NCI-H526 (cell line): ENCODE measurements at regions not wholly inside any gene's neighbourhood (a gene's known extent, or its start where the extent isn't known, plus 50 kb on each side); places are given as distances from the start of the nearest gene placed in this dataset.

Experiments used
- DNase-seq, 2 experiments: peaks; one replicate each; lab custom pipeline; 2025; lab: John Stamatoyannopoulos, UW

DNA sequence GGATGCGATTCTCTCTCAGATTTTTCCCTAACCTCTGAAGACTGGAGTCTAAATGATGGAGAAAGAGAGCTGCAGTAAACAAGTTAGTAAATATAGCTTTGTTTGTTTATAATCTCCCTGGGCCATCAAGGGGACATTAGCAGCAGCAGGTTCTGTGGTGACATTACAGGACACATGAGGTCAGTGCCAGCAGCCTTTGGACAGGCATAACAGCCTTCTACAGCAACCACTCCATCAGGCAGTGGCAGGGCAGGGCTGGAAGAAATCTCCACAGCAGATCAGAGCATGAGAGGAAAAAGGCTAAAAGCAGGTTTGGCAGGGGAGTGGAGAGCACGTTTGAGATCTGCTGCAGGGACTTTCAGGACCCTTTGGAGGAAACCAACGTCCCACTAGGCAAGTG lies 127.6 kb upstream of the ACP3 start:
- no peak for DNase-seq

DNA sequence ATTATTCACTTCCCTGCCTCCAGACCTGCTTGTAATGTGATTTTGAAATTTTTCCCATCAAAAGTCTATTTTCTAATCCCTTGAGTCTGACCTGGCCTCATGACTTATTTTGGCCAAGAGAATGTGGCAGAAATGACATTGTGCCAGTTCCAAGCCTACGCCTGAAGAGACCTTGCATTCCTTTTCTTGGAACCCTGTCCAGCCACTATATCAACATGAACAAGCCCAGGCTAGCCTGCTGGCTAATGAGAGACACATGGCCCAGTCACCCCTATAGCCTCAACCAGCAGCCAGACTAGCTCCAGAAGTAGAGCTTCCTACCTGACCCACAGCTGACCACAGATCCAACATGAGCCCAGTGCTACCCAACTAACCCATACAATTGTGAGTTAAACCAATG lies 121.1 kb upstream of the ACP3 start:
- no peak for DNase-seq

DNA sequence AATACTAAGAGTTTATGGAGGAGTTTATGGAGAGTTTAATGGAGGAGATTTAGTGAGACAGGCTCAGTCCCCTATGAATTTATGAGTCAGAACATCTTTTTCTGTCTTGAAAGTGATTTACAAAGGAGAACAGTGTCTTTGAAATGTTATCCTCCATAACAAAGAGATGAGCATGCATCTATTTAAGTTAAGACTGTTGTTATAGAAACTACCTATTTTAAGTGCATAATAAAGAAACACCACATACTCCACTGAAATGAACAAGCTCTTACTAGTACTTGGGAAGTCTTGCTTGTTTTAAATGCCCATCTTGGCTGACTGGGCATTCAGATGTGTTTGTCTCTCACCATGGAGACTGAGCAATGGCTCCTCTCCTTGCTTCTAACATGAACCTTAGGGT lies 118.7 kb upstream of the ACP3 start:
- DNase-seq = no peak

DNA sequence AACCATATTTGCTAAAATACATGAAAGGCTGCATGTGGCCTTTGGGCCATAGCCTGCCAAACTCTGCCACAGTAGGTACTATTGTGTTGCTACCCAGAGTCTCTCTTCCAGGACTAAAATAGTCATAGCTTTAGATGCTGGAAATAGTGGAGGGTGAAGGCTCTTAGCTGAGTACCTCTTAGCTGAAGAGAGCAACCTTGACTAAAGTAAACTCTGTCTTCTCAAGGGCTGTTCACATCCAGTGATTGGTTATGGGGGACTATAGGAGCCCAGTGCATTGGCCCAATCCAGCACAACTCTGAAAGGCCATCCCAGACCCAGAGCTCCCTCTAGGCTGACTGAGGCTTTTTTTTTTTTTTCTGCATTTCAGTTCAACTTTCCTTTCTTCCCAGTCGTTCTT lies 117.8 kb upstream of the ACP3 start:
- no peak for DNase-seq

DNA sequence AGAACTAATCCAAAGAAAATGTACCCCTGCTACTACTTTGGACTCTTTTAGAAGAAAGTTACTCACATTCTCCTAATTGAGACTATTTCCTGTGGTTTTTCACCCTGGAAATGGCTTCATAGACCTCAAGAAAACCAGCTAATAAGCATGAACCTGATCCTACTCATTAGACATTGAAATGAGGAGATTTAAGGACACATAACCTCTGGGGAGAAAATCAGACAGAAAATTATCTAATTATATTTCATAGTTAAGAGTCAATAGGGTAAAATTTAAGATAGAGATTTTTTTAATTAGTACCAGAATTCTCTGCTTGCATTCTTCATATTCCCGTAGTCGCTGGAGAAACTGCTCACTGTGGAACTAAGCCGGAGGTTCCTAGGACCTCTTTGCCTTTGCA lies 114.6 kb upstream of the ACP3 start:
- no peak for DNase-seq

DNA sequence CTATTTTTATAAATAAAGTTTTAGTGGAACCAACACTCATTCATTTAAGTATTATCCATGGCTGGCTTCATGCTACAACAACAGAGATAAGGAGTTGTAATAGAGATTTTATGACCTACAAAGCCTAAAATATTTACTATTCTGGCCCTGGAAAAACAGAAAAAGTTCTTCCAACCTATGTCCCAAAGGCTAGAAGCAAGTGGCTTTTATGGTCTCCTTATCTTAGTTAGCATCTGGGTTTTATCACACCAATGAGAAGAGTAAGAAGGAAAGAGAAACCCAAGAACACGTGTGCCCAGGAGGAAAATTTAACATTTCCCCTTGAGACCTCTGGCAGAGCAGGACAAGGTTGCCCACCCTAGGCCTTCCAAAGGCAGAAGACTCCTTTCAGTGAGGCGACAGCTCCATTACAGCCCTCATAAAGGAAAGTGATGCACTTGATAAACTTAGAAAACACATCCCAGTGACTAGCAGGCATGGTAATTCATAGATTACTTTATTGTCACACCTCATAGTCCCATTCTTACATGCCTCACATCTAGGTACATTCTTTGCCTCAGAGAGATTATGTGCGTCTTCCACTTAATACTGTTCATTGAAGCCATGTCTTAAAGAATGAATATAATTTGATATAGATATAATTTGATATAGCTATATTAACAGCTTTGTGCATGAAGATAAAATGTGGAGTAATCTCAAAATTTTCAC lies 113.2 kb upstream of the ACP3 start:
- no peak for DNase-seq

DNA sequence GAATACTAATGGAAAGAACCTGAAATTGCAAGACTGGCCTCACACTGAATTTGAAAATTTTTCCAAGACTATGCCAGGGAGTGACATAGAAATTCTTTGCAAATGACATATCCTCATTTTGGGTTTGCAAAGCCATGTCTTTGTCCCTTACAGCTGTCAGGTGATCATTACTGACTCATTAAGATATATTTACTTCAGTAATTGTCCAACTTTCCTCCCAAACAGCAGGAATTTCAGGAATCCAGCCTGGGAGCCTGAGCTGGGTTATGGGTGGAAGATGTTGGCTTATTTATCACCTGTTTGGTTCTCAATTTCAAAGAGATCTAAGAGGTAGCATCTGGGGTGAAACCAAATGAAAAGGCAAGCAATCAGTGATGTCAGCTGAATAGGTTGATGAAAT lies 111.6 kb upstream of the ACP3 start:
- no peak for DNase-seq

DNA sequence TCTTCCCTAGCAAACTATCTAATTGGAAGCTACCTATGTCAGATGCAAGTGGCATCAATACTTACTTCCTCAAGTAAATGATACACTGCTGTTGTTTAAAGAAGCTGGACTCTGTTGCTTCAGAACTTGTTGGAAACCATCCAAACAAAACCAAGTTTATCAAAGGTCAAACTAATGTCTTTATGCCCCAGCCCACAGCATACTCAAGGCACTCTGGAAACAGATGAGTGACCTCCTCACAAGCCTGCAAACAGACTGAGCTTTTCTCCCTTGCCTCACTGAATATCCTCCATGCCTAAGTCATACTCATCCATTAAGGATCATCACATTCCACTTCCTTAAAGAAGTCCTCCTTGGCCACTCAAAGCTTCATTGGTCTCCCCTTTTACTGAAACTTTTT lies 107.4 kb upstream of the ACP3 start:
- DNase-seq = no peak

DNA sequence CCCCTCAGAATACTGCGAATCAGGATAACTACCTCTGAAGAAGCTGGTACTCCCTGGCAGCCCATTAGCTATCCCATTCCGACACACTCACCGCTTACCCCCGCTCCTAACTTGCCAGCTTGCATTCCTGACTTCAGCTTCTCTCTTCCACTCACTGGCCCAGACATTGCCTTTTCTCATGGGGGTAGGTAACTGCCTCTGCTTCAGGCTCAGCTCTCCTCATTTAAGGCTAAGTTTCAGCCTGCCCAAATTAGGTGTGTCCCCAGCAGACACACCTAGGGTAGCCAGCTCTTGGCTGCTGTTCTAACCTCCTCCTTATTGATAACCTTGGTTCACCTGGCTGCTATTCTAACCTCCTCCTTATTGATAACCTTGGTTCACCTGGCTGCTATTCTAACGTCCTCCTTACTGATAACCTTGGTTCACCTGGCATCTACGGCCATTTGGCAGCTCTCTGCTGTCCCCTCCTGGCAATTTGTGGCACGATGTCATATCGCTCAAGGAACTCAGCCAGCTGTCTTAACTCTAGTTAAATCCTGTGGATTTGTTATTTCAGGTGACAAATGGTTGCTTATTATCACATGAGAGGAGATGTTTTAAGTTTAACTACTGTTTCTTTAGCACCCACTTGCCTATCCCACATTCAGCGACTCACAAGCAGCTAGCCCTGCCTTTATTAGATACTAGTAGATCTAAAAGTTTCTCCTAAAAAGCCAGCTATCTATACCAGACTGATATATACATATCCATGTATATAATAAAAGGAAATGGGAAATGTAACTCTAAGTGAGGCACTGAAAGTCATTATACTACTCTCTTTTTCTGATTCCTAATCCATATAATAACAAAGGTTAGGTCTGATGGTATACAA lies 106.5 kb upstream of the ACP3 start:
- DNase-seq = peak in 1 of 2 experiments; percentile 63

DNA sequence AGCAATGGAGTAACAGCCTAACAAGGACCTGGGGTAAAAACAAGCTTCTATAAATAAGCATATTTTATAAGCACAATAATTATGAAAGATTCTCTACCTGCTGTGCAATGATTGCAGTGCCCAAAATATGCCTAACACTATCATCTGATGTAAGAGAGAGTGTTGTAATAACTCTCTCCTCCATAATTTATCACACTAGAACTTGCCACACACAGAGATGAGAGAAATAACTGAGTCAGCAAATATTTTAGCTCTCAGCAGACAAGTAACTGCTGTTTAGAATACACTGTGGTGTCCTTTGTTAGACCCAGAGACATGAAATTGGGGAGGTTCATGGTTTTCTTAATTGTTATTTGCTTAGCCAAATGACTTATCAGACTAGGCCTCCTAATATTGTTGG lies 105.3 kb upstream of the ACP3 start:
- peak; percentile 20 to 27 for DNase-seq

DNA sequence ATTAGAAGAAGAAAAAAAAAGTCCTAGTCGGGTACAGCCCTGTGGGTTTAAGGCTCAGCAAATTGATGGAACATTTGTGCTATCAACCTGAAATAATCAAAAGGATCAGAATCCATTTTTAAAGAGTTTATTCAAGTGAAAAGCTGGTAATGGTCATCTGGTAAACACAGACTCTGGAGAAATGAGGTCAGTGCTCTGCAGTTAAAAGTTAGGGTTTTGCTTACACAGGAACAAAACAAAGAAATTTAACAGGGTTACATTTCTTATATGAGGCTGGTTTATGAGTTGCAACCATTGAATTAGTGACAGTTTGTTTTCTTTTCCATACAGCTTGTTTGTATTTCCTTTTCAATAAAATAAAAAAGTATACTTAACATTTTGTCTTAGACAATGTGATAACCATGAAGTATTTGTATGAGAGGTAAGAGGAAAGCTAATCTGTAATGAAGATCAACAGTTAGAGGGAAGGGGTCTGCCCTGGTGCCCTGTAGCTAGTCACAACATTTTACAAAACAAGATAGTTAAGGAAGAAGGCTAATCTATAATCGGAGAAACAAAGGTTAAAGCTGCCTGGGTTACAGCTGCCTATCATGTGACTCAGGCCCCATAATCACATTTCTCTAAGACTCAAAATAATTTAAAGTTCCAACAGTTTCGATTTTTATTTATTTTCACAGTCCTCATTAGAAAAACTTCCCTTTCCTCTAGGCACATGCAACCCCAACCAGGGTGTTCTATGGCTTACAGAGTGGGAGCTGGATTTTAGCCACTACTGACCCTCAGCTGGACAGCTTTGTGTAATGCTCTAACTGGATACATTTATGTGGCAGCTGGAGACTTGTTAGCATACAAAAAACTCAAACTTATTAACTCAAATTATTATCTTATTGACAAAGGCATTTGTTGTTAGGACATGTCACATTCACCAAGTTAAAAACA lies 98.1 kb upstream of the ACP3 start:
- no peak for DNase-seq

DNA sequence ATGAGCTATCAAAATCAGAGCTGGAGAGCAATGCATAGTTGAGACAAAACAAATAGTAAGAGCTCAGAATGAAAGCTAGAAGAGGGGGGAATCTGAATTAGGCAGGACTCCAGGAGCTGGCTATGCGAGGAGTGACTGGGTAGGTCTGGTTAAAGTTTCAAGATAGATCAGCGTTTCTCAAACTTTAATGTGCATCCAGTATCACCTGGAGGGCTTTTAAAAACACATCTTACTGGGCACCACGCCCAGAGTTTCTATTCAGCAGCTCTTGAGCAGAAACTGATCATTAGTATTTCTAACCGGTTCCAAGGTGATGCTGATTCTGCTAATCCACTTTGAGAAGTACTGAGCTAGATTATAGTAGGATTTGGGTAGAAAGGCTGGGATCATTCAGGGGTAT lies 96.2 kb upstream of the ACP3 start:
- no peak for DNase-seq

DNA sequence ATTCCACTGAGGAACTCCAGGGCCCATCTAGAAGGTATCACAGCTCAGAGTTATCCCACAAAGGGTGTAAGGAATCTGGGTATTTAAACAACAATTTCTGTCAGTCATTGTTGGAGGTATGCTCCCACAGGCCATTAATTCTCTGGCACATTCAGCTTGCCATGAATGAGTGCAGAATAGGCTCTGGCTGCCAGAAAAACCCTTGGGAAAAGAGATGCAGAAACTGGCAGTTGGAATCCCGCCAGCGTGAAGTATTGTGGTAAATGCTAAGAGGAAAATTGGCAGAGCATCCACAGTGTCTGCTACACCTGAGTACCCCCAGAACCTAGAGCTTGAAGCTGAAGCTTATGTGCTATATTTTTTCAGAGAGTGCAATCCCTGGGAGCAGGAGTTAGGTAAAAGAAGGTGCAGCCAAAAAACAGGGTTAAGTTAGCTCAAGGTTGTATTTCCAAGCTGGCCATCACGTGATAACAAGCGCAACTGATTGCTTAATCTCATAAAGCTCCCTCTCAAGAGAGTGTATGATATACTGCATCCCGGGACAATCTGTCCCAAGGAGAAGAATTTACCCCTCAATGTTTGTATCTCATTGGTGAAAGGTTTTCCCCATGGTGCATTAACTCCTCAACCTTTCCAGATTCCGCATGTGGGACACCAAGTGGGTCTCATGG lies 94.2 kb upstream of the ACP3 start:
- peak in 1 of 2 experiments; percentile 27 for DNase-seq

DNA sequence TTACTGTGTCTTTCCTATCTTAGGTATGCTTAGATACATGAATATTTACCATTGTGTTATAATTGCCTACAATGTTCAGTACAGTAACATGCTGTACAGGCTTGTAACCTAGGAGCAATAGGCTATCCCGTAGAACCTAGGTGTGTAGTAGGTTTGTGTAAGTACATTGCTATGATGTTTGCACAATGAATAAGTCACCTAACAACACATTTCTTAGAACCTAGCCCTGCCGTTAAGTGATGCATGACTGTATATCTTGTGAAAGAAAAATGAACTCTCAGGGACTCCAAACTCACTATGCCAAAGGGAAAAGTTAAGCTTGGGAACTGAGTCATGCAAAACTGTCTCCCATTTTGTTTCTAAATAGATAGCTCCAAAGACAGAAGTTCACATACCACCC lies 91.5 kb upstream of the ACP3 start:
- DNase-seq = no peak

DNA sequence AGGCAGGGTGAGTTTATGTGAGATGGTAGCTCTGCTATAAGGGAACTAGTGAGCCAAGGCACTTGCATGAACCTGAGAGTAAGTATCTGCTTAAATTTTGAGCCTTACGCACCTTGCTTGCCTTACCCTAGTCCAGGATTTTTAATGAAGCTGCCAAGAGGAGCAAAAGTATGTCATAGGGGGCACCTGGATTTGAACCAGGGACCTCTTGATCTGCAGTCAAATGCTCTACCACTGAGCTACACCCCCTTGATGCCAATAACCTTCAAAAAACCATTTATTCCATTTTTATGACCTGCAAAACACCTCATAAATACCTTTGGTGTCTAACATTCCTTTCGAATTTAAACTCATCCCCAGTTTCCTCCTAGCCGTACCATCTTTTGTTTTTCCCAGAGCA lies 88.3 kb upstream of the ACP3 start:
- no peak for DNase-seq

DNA sequence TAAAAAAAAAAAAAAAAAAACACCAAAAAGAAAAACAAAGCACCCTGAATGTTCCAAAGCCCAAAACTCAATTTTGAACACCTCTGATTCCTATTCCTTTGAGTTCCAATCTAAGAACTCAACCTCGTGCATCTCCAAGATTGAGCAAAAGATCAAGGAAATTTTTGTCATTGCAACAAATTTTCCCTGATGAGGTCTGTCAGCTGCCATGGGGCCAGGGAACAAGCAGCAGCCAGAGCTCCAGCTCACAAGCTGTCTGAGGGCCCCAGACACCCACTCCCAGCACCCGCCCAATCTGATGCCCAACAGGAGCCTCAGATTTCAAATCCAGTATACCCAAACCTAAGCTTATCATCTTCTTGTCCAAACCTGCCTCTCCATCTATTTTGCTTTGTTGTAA lies 87.6 kb upstream of the ACP3 start:
- no peak for DNase-seq

DNA sequence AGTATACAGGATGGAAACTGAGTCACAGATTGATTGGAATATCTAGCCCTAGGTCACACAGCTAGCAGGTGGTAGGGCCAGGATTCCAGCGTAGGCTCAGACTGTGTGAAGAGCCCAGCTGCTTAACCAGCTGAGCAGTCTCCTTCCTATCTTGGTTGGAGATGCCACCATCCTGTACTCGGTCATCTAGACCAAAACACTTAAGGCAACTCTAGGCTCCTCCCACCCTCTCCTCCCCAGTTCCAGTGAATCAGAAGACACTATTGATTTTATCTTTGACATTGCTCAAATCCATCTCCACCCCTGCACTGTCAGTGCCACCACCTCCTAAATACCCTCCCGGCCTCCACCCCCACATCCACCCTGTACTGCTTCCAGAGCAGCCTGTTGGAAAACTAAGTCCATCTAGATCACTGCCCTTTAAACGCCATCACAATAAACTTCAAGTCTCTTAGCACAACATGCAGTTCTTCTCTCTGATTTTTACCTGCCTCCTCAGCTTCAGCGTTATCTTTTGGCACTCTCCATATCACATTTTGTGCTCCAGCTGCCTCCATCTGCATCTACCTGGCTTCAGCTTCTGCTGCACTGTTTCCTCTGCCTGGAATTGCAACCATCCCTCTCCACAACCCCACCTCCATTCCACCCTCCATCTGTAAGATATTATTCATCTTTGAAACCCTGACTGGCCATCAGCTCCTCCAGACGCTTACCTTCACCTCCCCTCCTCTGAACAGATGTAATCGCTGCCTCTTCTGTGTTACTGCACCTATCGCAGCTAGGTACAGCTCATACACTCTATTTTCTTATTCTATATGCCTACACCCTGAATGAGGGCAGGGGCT lies 86.8 kb upstream of the ACP3 start:
- no peak for DNase-seq

DNA sequence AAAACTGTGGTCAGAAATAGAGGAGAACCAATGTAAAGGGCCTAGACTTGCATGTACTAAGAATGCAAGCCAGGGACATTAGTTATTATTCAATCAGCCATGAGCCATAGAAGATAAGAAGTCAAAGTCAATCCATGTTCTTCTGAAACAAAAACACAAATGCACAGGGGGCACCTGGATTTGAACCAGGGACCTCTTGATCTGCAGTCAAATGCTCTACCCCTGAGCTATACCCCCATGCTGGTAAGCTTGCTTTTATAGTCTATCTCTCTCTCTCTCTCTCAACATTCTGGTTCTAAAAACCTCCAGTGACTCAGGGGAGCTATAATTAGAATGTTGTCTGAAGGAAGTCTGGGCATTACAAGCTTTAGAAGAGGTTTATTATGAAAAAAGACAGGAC lies 85.6 kb upstream of the ACP3 start:
- no peak for DNase-seq

DNA sequence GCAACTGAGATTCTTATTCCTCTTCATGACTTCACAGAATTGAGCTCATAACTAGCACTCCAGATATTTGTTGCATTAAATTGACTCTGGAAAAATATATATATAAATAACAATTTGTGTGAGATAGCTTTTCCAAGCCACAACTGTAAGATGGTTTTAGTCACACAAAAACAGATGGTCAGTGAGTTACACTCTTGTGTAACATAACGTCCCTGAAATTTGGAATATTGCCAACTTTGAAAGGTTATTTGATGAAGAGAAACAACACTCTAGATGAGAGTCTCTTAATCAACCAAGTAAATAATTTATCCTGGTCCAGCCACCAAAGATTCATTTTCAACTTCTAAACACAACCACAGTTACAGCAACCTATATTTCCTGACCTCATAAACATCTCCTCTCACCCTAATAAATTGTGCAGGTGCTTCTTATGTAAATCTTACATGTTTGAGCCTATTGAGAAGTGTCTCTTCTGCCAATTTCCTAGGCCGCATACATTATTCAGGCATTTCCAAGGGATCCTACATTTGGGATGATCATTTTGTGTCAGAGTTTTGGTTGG lies 84.9 kb upstream of the ACP3 start:
- no peak for DNase-seq
